SK-N-SH (cell line): ENCODE measurements at regions not wholly inside any gene's neighbourhood (a gene's known extent, or its start where the extent isn't known, plus 50 kb on each side); places are given as distances from the start of the nearest gene placed in this dataset.

Source experiments
- CTCF ChIP-seq: fragments of 200-600 bp; sonication (generic); IDR thresholded peaks from 2 replicates; pipeline ENCODE4 v1.6.1; 2017; ENCODE audit warnings: antibody characterized with exemption, mild to moderate bottlenecking, moderate library complexity
- EZH2phosphoT487 ChIP-seq: fragments of 200-600 bp; sonication (generic); IDR thresholded peaks from 2 replicates; pipeline ENCODE4 v1.6.1; 2017; ENCODE audit warnings: low read depth, mixed run types, mild to moderate bottlenecking, antibody characterized with exemption, moderate library complexity, borderline replicate concordance

GRCh38 chr7:116322541-116322940 lies 112.2 kb downstream of the TES start:
- TF ChIP-seq CTCF (no peak), EZH2phosphoT487 (no peak)
